ENCODE measurements at regions not wholly inside any gene's neighbourhood (a gene's known extent, or its start where the extent isn't known, plus 50 kb on each side); places are given as distances from the start of the nearest gene placed in this dataset.

GRCh38 chr15:99906793-99907192 lies 173.6 kb upstream of the LYSMD4 start:
- TF ChIP-seq POLR2AphosphoS5 (IDR thresholded peaks at IDR 0.05; ENCODE audit: low read depth) (no peak), CTCF (IDR thresholded peaks at IDR 0.05; ENCODE audit: insufficient read depth, low read length) (no peak)

Data from HL-60 (cell line).